MM.1S (cell line): ENCODE measurements at regions not wholly inside any gene's neighbourhood (a gene's known extent, or its start where the extent isn't known, plus 50 kb on each side); places are given as distances from the start of the nearest gene placed in this dataset.

Source experiments
- DNase-seq: peaks from one replicate; pipeline ENCODE4 v3.0.0-alpha.2; 2015
- H2AFZ ChIP-seq: fragments of 300-600 bp; sonication (generic); 2 replicates; pipeline ENCODE4 v1.6.0; 2016; ENCODE audit warnings: antibody characterized with exemption, low read length
- H3F3A ChIP-seq: fragments of 300-600 bp; sonication (generic); 2 replicates; pipeline ENCODE4 v1.6.1; 2016; ENCODE audit warnings: mild to moderate bottlenecking, antibody characterized with exemption, low read length, moderate library complexity, mixed read lengths; ENCODE audit not compliant: insufficient read depth
- H3K27ac ChIP-seq: fragments of 300-600 bp; sonication (generic); 2 replicates; pipeline ENCODE4 v1.5.1; 2016; ENCODE audit warnings: mild to moderate bottlenecking, low read length
- H3K27me3 ChIP-seq: fragments of 300-600 bp; sonication (generic); replicated peaks from 2 replicates; pipeline ENCODE4 v1.6.0; 2016; ENCODE audit warnings: low read length; ENCODE audit not compliant: insufficient read depth
- H3K36me3 ChIP-seq: fragments of 300-600 bp; sonication (generic); replicated peaks from 2 replicates; pipeline ENCODE4 v1.6.1; 2016; ENCODE audit warnings: mild to moderate bottlenecking, low read length, mixed read lengths; ENCODE audit not compliant: insufficient read depth
- H3K4me1 ChIP-seq: fragments of 300-600 bp; sonication (generic); 2 replicates; pipeline ENCODE4 v1.6.1; 2016; ENCODE audit warnings: low read length, mixed read lengths
- H3K4me2 ChIP-seq: fragments of 300-600 bp; sonication (generic); 2 replicates; pipeline ENCODE4 v1.6.0; 2016; ENCODE audit warnings: low read depth, low read length
- H3K4me3 ChIP-seq: fragments of 300-600 bp; sonication (generic); 2 replicates; pipeline ENCODE4 v1.5.1; 2016; ENCODE audit warnings: low read length, mixed read lengths
- H3K79me2 ChIP-seq: fragments of 300-600 bp; sonication (generic); 2 replicates; pipeline ENCODE4 v1.6.1; 2016; ENCODE audit warnings: mixed run types, low read length, mixed read lengths
- H3K9ac ChIP-seq: fragments of 300-600 bp; sonication (generic); 2 replicates; pipeline ENCODE4 v1.6.1; 2016; ENCODE audit warnings: low read length, mixed read lengths
- H3K9me2 ChIP-seq: fragments of 300-600 bp; sonication (generic); replicated peaks from 2 replicates; pipeline ENCODE4 v1.6.1; 2016; ENCODE audit warnings: mild to moderate bottlenecking, low read length, mixed read lengths; ENCODE audit not compliant: insufficient read depth
- H3K9me3 ChIP-seq: fragments of 300-600 bp; sonication (generic); replicated peaks from 2 replicates; pipeline ENCODE4 v1.6.1; 2016; ENCODE audit warnings: mild to moderate bottlenecking, low read length, mixed read lengths; ENCODE audit not compliant: insufficient read depth
- H4K20me1 ChIP-seq: fragments of 300-600 bp; sonication (generic); 2 replicates; pipeline ENCODE4 v1.6.1; 2016; ENCODE audit warnings: mild to moderate bottlenecking, low read length, moderate library complexity, mixed read lengths; ENCODE audit not compliant: insufficient read depth
- CTCF ChIP-seq: fragments of 300-600 bp; sonication (generic); IDR thresholded peaks from 2 replicates; pipeline ENCODE4 v1.5.1; 2016; ENCODE audit warnings: antibody characterized with exemption, low read length, mixed read lengths
- EZH2 ChIP-seq: fragments of 300-600 bp; sonication (generic); optimal IDR thresholded peaks from 2 replicates; pipeline ENCODE3; 2017; ENCODE audit warnings: low read depth, mild to moderate bottlenecking, antibody characterized with exemption, low read length, mixed read lengths
- EZH2phosphoT487 ChIP-seq: fragments of 300-600 bp; sonication (generic); IDR thresholded peaks from 2 replicates; pipeline ENCODE4 v1.6.1; 2018; ENCODE audit warnings: antibody characterized with exemption, low read length

DNA sequence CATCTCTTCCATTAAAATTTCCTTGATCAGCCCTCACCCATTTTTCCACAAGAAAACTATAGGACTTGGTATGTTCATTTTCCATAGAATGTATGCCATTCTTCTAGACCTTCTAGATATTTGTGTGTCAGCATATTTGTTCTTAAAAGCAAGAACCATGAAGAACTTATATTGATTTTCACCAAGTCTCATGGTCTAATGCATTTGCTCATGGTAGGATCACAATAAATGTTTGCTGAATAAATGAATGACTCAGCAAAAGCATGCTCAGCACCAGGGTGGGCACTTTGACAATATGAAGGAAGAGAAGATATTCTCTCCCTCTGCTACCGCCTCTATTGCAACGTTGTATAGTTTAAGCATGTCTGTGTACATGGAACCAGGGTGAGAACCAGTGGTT is 805.5 kb upstream of the SLC35B3 start:
- H3K27ac ChIP-seq: no peak overlapping the region
- H3K9ac ChIP-seq: no peak overlapping the region
- H4K20me1 ChIP-seq: no peaks in the 10 kb centered on the region
- TF ChIP-seq EZH2phosphoT487 (no peak), CTCF (no peak), EZH2 (no peak)
- no peaks in the 10 kb centered on the region for H3K4me1 ChIP-seq
- no peaks in the 10 kb centered on the region for H3F3A ChIP-seq
- H3K79me2 ChIP-seq: no peaks in the 10 kb centered on the region
- H3K27me3 ChIP-seq: no peaks in the 10 kb centered on the region
- no peaks in the 10 kb centered on the region for H3K9me2 ChIP-seq
- H3K36me3 ChIP-seq: no peaks in the 10 kb centered on the region
- no peak overlapping the region for H2AFZ ChIP-seq
- H3K9me3 ChIP-seq: no peaks in the 10 kb centered on the region
- H3K4me2 ChIP-seq: no peak overlapping the region
- DNase-seq: no peak
- no peak overlapping the region for H3K4me3 ChIP-seq

DNA sequence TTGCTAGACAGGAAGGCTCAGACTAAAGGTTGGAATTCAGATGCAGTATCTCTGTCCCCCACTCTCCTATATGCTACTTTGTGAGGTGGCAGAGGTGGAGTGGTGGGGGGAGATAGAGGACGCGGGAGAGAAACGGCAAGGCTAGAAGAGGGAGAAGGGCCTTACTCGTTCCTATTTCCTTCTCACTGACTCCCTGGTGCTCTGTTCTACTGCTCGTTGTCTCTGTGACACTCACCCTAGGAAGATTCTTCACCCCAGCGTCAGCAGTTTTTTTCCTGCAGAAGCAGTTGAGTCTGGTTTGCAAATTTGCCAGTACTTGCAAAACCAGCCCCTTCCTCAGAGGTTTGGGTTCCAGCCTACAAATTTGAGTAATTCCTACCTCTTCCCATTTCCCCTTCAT is 801.1 kb upstream of the SLC35B3 start:
- no peaks in the 10 kb centered on the region for H3K27me3 ChIP-seq
- no peaks in the 10 kb centered on the region for H3K4me1 ChIP-seq
- TF ChIP-seq EZH2: no peak
- no peak overlapping the region for H3K4me3 ChIP-seq
- H3K9me3 ChIP-seq: no peaks in the 10 kb centered on the region
- H3K79me2 ChIP-seq: no peaks in the 10 kb centered on the region
- no peak overlapping the region for H3K27ac ChIP-seq
- H4K20me1 ChIP-seq: no peaks in the 10 kb centered on the region
- H3K36me3 ChIP-seq: no peaks in the 10 kb centered on the region
- H3F3A ChIP-seq: no peaks in the 10 kb centered on the region
- no peak overlapping the region for H3K4me2 ChIP-seq
- H2AFZ ChIP-seq: no peak overlapping the region
- no peak for DNase-seq
- H3K9me2 ChIP-seq: no peaks in the 10 kb centered on the region
- H3K9ac ChIP-seq: no peak overlapping the region

GRCh38 chr6:9233686-9234085 is 798.3 kb upstream of the SLC35B3 start:
- no peaks in the 10 kb centered on the region for H3K79me2 ChIP-seq
- H3K36me3 ChIP-seq: no peaks in the 10 kb centered on the region
- H3K9ac ChIP-seq: no peak overlapping the region
- DNase-seq: no peak
- no peaks in the 10 kb centered on the region for H4K20me1 ChIP-seq
- TF ChIP-seq EZH2phosphoT487 (no peak), EZH2 (no peak), CTCF (no peak)
- no peaks in the 10 kb centered on the region for H3K4me1 ChIP-seq
- no peak overlapping the region for H3K4me3 ChIP-seq
- H3K4me2 ChIP-seq: no peak overlapping the region
- H3K27me3 ChIP-seq: no peaks in the 10 kb centered on the region
- no peak overlapping the region for H3K27ac ChIP-seq
- H3F3A ChIP-seq: no peaks in the 10 kb centered on the region
- no peak overlapping the region for H2AFZ ChIP-seq
- no peaks in the 10 kb centered on the region for H3K9me3 ChIP-seq
- H3K9me2 ChIP-seq: no peaks in the 10 kb centered on the region

DNA sequence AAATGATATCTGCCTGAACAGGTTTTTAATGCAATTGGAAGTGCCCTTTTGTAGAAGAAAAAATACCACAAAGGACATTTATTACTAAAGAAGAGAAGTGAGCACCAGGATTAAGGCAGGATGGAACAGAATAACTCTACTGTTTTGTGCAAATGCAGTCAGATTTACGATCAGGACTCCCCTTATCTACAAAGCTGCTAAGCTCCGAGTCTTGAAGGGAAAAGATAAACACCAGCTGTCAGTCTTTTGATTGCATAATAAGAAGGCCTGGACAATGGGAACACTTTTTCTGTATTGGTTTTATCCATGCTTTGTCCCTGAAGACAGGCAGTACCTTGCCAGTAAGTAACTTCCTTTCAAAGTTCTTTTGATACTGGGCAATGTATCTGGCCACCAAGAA is 797.9 kb upstream of the SLC35B3 start:
- Histone ChIP-seq H4K20me1 (no peaks in the 10 kb centered on the region), H3K27me3 (no peaks in the 10 kb centered on the region), H3K79me2 (no peaks in the 10 kb centered on the region), H3K4me2 (no peak overlapping the region), H3K36me3 (no peaks in the 10 kb centered on the region), H3F3A (no peaks in the 10 kb centered on the region), H3K9ac (no peak overlapping the region), H3K4me1 (no peaks in the 10 kb centered on the region), H3K9me2 (no peaks in the 10 kb centered on the region), H3K9me3 (no peaks in the 10 kb centered on the region), H3K4me3 (no peak overlapping the region), H3K27ac (no peak overlapping the region), H2AFZ (no peak overlapping the region)
- DNase-seq: no peak
- TF ChIP-seq EZH2 (no peak), CTCF (no peak), EZH2phosphoT487 (no peak)
